GM21367 (cell line): ENCODE measurements at regions not wholly inside any gene's neighbourhood (a gene's known extent, or its start where the extent isn't known, plus 50 kb on each side); places are given as distances from the start of the nearest gene placed in this dataset.
"Not testable (repeated sequence)": the region's sequence is repeated elsewhere in the genome, so short reads cannot be mapped to it uniquely, and the experiment has no call there.

Source experiments
- ATAC-seq: cut with Tn5 transposase; IDR thresholded peaks from one replicate; pipeline ENCODE4 v1.9.1; 2021; ENCODE audit not compliant: unreplicated experiment

DNA sequence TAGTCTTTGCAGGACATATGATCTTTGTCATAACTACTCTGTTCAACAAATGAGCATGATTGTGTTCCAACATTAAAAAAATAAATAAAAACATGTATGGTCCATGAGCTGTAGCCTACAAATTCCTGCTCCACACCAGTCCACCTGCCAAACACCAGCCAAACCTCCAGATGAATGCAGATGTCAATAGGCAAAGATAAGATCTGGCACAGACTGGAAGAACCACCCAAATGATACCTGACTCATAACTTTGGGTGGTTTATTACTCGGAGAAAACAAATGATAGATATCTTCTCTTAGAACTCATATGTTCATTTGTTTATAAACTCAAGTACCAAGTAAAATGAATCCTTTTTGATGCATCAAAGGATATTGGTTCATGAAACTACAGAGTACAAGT is 425.1 kb downstream of the GBA3 start:
- ATAC-seq: no peak

DNA sequence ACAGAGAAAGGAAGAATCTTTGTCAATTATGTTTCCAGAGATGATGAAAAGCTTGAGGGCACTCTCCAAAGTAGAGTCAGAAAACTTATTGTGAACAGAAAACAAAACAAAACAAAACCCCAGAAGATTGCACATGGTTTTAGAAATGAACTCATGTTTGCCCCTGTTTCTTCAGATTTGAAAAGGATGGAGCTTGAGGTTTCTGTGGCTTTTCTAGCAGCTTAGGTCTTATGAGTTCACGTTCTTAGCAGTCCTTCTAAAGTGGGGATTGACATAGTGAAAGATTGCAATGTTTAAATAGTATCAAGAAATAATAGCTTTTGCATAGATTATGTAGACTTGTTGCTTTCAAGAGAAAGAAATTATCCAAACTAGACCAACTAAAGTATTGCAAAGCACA is 421.8 kb downstream of the GBA3 start:
- no peak for ATAC-seq

DNA sequence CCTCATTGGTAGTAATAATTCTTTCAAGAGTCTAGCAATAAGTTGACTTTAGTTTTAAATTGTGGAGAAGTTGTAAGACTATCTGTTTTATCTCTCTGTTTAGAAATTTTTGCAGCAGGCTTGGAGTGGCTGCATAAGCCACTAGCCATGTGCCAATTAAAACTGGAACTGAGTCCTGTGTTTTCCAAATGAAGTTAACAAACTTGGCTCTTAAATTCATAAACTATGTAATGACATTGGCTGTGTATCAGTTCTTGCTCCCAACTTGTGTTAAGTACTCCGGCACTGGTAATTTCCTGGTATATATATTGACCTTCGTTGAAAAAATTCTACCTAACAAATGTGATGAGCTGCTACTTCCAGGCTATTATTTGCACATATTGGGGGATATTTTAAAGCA is 420.4 kb downstream of the GBA3 start:
- no peak for ATAC-seq

DNA sequence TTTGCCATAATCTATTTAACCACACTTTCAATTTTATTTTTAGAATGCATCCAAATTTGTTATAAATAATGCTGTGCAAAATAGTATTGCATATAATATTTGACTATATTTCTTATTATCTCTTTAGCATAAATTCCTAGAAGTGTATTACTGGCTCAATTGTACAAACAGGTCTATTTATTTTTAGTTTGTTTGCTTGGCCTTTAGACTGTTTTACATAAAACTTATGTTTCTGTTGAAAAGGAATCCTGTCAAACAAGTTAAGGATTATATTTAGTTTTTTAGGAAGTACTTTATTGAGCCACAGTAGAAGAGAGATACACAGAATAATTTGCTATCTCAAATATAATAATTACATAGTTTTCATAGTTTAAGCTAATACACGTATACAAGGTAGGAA is 413.8 kb downstream of the GBA3 start:
- no peak for ATAC-seq

DNA sequence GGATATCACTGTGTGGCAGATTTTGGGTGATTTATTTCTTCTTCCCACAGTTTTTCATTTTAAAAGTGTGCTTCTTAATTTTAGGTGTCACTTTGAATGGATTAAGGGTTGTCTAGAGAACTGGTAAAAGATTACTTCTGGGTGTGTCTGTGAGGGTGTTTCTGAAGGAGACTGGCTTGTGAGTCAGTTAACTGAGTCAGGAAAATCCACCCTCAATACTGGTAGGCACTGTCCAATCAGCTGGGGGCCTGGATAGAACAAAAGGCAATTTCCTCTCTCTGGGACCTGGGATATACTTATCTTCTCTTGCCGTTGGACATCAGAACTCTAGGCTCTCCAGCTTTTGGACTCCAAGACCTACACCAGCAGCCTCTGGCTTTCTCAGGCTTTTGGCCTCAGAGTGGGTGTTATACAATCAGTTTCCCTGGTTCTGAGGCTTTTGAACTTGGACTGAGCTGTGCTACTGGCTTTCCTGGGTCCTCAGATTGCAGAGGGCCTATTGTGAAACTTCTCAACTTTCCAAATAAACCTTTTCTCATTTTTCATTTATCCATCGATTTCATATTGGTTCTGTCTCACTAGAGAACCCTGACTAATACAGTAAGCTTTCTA is 413.1 kb downstream of the GBA3 start:
- ATAC-seq: no peak

DNA sequence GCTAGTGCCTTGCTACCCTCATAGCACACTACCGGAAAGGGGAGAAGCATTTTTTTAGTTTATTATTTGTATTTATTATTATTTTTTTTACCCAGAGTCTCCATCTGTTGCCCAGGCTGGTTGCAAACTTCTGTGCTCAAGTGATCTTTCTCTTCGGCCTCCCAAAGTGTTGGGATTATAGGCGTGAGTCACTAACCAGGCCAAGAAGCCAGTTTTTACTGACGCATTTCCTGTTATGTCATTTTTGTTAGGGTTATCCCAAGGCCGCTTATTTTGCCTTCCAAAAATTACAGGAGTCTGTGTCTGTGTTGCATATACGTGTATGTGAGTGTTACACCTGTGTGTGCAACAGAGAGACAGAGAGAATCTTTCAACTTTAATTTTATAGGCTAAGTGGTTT is 404.5 kb downstream of the GBA3 start:
- no peak for ATAC-seq

DNA sequence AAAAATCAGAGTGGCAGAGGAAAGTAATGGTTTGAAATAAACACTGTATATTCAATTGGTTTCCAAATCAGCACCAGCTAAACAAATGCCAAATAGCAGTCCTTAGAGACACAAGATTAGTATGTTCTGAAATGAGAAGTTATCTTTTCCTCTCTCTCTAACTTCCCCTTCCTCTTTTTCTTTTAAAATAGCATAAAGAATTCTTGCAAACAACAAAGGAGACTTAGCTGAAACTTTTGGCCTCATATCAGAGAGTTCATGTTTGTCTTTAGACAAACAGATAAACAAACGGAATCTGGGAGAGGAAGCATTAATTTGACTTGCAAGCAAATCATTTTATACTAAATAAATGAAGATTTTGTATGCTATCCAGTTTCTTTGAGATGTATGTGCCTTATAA is 399.0 kb downstream of the GBA3 start:
- no peak for ATAC-seq

DNA sequence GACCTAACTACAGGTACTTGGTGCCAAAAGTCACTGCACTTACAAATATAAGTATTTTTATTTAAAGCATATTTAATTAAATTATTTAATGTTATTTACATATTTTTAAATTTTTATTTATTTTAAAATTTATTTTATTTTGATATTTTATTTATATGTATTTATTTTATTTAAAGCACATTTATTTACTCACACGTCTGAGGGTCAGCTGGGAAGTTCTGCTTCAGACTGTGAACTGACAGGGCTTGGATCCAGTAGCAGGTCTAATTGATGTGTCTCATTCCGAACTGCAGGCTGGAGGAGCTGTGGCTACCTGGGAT is 392.5 kb downstream of the GBA3 start:
- ATAC-seq: no peak

DNA sequence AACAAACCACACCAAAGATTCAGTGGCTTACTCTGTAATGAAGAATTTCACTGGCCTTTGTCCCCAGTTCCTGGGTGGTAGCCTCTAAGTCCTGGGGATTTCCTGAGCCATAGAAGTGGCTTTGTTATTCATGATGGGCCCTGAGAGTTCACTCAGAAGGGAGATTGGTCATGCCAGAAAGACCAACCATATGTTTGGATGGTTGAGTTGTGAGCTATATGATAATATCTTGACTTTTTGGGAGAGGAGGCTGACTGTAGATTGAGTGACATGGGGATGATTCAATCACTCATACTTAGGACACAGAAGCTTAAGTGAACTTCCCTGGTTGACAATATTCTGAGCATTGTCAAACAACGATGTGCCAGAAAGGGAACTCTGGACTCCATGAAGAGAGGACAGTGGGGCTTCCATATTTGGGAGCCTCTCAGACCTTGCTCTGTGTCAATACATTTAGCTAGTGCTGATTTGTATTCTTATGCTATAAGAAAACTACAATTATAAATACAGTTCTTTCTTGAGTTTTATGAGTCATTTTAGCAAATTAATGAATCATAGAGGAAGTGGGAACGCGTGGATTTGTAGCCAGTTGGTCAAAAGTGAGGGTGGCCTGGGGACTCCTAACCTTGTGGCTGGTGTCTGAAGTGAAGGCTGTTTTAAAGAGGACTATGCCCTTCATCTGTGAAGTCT is 392.0 kb downstream of the GBA3 start:
- no peak for ATAC-seq

DNA sequence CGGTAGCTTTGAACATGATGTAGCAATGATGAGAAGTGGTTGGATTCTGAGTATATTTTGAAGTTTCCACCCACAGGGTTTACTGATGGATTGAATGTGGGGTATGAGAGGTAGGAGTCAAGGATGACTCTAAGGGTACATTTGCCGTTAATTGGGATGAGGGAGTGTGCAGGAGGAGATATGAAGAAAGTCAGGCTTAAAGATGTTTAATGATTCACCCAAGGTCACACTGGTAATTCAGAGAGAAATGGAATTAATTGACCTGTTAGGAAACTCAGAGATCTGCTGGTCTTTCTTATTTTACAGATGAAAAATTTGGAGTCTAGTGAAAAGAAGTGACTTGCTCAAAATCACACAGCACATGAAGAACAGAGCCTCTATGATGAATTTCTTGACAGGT is 390.7 kb downstream of the GBA3 start:
- ATAC-seq: no peak

DNA sequence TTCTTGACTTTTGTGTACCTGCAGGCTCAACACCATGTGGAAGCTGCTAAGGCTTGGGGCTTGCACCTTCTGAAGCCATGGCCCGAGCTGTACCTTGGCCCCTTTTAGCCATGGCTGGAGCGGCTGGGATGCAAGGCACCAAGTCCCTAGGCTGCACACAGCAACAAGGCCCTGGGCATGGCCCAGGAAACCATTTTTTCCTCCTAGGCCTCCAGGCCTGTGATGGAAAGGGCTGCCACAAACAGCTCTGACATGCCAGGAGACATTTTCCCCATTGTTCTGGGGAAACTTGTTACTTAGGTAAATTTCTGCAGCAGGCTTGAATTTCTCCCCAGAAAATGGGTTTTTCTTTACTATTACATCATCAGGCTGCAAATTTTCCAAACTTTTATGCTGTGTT is 387.4 kb downstream of the GBA3 start:
- ATAC-seq: not testable (repeated sequence)

DNA sequence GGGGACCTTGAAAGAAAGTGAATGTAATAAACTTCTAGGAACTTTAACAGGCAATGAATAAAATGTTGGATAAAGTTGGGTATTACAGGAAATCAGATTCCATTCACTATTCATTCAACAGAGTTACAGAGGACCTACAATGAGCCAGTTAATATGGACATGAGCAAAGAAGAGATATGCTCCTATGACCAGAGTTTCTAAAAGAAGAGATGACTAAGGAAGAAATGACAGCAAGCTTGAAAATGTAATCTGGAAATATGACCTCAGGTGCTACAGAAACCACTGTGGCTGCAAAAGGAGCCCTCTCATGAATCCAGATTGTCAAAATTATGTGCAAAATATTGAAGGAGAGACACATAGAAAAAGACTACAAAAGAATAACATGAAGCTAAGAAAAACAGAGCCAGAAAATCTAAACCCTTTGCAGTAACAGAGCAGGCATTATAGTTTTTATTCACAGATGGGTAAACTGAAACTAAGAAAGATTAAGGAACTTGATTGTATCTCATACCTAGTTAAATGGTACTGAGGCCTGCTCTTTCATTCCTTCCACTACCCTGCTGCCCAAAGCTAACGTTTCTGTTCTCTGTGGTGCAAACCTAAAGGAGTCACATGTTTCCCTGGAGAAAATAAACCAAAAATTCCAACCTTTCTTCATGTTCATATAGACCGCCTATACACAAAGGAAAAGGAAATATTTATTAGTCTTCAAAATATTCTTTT is 378.3 kb downstream of the GBA3 start:
- ATAC-seq: no peak

DNA sequence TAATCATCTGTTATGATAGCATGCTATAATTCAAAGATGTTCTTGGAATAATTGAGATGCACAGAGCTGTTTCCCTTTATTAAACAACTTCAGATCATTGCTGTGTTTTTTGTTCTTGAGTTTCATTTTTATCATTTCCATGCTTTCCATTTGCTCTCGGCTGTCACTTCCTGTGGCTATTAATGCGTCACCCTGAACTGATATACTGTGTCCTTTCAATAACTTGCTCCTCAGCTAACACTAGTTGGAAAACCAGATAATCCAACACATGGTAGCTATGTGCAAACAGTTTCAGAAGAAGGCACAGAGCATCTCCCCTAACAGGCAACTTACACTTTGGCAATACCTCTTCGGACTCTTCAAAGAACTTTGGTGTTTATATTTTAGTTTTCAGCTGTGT is 376.0 kb downstream of the GBA3 start:
- no peak for ATAC-seq

DNA sequence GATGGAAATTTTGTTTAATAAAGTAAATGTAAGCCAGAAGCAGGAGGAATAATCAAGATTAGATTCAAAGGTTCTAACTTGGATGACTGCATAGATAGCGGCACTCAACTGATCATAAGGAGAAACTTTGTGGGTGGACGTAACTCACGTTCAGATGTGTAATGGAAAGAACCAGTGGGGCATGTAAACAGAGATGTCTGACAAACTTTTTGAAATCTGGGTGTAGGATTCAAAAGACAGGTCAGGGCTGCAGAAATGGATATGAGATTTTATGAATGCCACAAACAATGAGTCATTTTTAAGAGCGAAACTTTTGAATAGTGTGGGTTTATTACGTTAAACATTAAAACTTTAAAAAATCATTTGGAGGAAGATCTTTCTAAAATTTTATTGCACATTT is 375.6 kb downstream of the GBA3 start:
- ATAC-seq: no peak

DNA sequence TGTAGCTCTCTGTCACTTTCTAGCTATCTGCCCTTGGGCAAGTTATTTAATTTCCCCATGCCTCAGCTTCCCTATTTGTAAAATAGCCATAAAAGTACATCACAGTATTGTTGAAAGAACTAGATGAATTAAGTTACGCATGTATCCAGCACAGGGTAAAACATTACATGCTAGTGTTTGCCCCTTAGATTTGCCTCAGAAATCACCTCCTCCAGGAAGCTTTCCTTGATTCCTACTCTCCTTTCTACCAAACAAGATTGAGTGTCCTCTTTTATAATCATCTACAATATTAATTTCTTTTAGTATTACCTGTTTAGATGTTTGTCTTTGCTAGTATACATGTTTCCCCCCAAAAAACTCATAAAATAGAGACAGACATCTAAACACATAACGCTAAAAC is 369.5 kb downstream of the GBA3 start:
- ATAC-seq: no peak

DNA sequence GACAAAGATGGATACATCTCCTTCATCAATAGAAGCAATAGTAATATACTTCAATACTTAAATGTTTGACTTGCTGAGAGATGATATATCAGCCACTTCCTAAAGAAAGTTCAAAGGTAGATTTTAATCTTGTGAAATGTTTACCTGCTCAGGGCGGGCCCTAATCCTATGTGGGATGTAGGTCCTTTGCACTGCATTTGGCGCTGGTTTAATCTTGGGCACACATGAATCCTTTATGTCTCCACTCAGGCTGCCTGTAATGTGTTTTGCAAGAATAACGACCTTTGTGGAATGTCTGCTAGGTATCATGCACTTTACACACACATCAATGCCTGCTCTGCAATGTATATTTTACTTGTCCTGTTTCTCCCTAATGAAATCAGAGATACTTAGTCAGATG is 368.7 kb downstream of the GBA3 start:
- no peak for ATAC-seq

DNA sequence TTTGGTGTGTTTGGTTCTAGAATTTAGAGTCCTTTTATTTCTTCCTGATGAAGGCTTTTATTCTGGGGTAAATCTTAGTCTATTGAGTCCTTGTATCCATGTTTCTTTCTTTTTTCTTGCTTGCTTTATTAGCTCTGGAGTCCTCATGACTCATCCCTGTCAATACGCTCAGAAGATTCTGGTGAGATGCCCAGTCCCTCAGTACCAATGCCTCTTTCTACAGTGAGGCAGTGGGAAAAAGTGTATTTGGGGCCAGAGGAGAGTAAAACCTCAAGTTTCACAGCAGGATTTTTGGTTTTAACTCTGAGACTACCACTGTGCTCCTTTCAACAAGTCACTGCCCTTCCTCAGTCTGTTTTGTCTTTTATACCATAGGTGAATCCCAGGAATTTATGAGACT is 368.0 kb downstream of the GBA3 start:
- no peak for ATAC-seq

DNA sequence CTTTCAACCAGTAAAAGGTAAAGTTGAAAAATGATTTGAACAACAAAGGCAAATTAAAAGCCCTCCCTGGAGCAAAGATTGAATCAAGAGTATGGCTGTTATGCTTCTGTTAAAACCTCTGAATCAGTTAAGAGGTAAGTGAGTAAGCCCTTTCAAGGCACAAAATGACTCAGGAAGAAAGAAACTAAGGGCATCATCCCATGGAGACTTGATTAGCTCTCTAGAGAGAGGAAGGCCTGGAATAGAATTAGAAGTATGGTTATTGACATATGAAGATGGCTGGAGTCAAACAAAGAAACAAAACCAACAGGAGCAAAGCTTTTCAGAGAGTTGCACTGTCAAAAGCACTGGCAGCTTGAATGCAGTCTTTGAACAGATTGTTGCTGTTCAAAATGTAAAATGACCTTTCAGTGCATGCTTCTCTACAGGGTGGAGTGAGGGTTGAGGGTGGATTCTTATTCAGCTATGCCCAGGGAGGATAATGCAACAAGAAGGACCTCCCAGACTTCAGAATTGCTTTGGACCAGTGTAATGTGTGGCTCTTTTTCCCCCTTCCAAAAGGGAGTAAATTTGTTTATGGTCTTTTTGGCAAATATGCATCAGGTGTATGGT is 365.5 kb downstream of the GBA3 start:
- no peak for ATAC-seq

DNA sequence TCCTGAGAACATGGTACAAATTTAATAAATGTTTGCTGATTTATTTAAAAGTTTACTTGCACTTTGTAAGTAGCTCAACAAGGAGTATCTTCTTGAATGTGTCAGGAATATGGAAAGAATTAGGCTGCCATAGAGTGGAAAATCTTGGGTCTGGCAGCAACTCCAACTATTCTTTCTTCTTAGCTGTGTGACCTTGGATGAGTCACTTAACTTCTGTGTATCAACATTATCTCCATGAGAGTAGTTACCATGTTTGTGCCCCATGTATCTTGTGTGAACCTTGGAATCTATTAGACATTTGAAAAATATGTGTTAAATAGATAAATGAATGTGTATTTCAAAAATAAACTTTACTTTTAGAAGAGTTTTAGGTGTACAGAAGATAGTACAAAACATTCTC is 348.8 kb downstream of the GBA3 start:
- ATAC-seq: no peak

DNA sequence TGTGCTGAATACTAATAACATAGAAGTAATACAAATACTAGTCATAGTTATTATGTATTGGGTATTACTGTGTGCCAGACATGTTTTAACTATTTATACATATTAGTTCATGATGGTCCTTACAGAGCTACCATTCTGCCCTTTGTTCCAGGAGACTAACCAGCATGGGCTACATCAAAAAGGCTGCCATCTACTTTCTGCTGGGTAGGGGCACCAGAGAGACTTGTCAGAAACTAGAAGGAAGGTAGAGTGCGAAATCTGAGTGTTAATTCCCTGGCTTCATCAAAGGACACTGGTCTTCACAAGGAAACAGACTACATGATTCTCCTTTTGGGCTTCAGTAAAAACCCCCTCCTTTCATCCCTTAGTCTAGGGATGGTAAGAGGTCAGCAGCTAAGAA is 347.8 kb downstream of the GBA3 start:
- no peak for ATAC-seq

DNA sequence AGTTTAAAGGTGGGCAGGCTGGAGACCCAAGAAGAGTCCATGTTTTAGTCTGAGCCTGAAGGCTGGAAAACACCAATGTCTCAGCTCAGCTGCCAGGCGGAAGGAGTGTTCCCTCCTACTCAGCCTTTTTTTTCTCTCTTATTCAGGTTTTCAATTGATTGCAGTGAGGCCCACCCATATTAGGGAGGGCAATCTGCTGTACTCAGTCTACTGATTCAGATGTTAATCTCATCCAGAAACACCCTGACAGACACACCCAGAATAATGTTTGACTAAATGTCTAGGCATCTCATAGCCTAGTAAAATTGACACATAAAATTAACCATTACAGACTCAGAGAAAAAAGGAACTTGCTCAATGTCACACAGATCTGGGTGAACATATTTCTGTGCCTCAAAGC is 347.1 kb downstream of the GBA3 start:
- no peak for ATAC-seq
